HEK293T (cell line): ENCODE measurements at regions not wholly inside any gene's neighbourhood (a gene's known extent, or its start where the extent isn't known, plus 50 kb on each side); places are given as distances from the start of the nearest gene placed in this dataset.

ENCODE experiments used
- ARNT ChIP-seq: fragments of 450-650 bp; IDR thresholded peaks from 2 replicates; pipeline ENCODE4 v1.6.1; 2017; ENCODE audit warnings: mild to moderate bottlenecking
- CTBP1 ChIP-seq: fragments of 450-650 bp; IDR thresholded peaks from 2 replicates; pipeline ENCODE4 v1.6.1; 2016; ENCODE audit warnings: borderline replicate concordance
- FOXA1 ChIP-seq: fragments of 450-650 bp; IDR thresholded peaks from 2 replicates; pipeline ENCODE4 v1.6.1; 2016; ENCODE audit warnings: mild to moderate bottlenecking
- FOXM1 ChIP-seq: fragments of 450-650 bp; IDR thresholded peaks from 2 replicates; pipeline ENCODE4 v1.6.1; 2017; ENCODE audit warnings: mild to moderate bottlenecking, borderline replicate concordance
- HDGF ChIP-seq: fragments of 450-650 bp; IDR thresholded peaks from 2 replicates; pipeline ENCODE4 v1.6.1; 2017; ENCODE audit warnings: antibody characterized with exemption, borderline replicate concordance
- L3MBTL2 ChIP-seq: fragments of 450-650 bp; conservative IDR thresholded peaks from 2 replicates; pipeline ENCODE4 v1.6.1; 2016; ENCODE audit warnings: mild to moderate bottlenecking
- LEF1 ChIP-seq: fragments of 450-650 bp; IDR thresholded peaks from 2 replicates; pipeline ENCODE4 v1.6.1; 2017; ENCODE audit warnings: mild to moderate bottlenecking, borderline replicate concordance
- SP1 ChIP-seq: fragments of 450-650 bp; IDR thresholded peaks from 2 replicates; pipeline ENCODE4 v1.6.1; 2017
- SUZ12 ChIP-seq: fragments of 450-650 bp; IDR thresholded peaks from 2 replicates; pipeline ENCODE4 v1.6.1; 2016; ENCODE audit warnings: mild to moderate bottlenecking
- TARDBP ChIP-seq: fragments of 450-650 bp; IDR thresholded peaks from 2 replicates; pipeline ENCODE4 v1.6.1; 2016

GRCh38 chr5:158606233-158606632, 493.5 kb downstream of the EBF1 start:
- no peak for TF ChIP-seq CTBP1
- no peak for TF ChIP-seq L3MBTL2
- no peak for TF ChIP-seq TARDBP
- TF ChIP-seq FOXM1 = no peak
- TF ChIP-seq SUZ12 = no peak
- no peak for TF ChIP-seq FOXA1
- TF ChIP-seq HDGF = no peak
- no peak for TF ChIP-seq ARNT
- no peak for TF ChIP-seq LEF1
- no peak for TF ChIP-seq SP1
